ENCODE measurements at regions not wholly inside any gene's neighbourhood (a gene's known extent, or its start where the extent isn't known, plus 50 kb on each side); places are given as distances from the start of the nearest gene placed in this dataset.

DNA sequence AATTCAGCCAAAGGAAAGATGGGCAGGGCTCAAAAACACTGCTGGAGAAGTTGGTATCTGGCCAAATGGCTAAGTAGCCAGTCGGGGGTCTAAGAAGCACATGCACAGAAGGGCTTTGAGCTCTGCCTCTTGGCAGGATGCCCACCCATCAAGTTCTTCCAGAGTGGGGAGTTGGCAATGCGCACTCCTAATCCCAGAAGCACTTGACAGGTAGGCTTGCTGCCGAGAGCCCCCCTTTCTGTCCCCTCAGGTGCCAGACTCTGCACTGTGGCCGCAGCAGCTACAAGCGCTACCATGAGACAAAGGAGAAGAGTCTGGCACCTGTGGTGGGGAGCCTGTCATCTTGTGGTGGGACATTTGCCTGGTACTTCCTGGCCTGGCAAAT lies 252.9 kb upstream of the SLC24A2 start:
- no peak overlapping the region for H2BK5ac ChIP-seq (ENCODE audit: low read length)
- no peak overlapping the region for H2AFZ ChIP-seq (ENCODE audit: low read length)
- no peak overlapping the region for H3K27ac ChIP-seq (replicated peaks; ENCODE audit: low read length)
- H4K8ac ChIP-seq (ENCODE audit: low read depth, low read length) = no peak overlapping the region
- no peaks in the 10 kb centered on the region for H3K9me3 ChIP-seq (replicated peaks in 1 of 2; ENCODE audit: control insufficient read depth in 2 of 2, insufficient read depth in 1 of 2, low read depth in 1 of 2, low read length in 2 of 2)
- no peak overlapping the region for H3K14ac ChIP-seq (ENCODE audit: low read length)
- H2BK12ac ChIP-seq (ENCODE audit: low read length) = no peak overlapping the region
- H3K4me1 ChIP-seq (ENCODE audit: control insufficient read depth in 2 of 2, insufficient read depth in 1 of 2, low read depth in 1 of 2, low read length in 2 of 2) = no peaks in the 10 kb centered on the region
- no peak overlapping the region for H3K9ac ChIP-seq (ENCODE audit: low read depth, low read length, poor library complexity)
- peak overlapping the region; percentile 25 for H3K18ac ChIP-seq (ENCODE audit: low read length)
- no peaks in the 10 kb centered on the region for H3K27me3 ChIP-seq (ENCODE audit: control insufficient read depth in 3 of 3, insufficient read depth in 3 of 3, low read depth in 1 of 3, low read length in 3 of 3)
- H3K4ac ChIP-seq (ENCODE audit: low read length) = no peak overlapping the region
- no peak overlapping the region for H2BK120ac ChIP-seq (ENCODE audit: low read depth, low read length)
- no peak for DNase-seq (ENCODE audit: low spot score)
- peak overlapping the region; percentile 33 for H2AK5ac ChIP-seq (ENCODE audit: low read depth, low read length)
- H3K4me3 ChIP-seq (ENCODE audit: low read length in 2 of 2) = no peak overlapping the region
- no peak overlapping the region for H3K4me2 ChIP-seq (ENCODE audit: insufficient read depth, low read length, poor library complexity, severe bottlenecking)
- no peak overlapping the region for H2BK15ac ChIP-seq (ENCODE audit: low read length)
- no peak overlapping the region for H3K23ac ChIP-seq (ENCODE audit: low read depth, low read length, poor library complexity)
- no CpG with 5 or more reads among the region's 5 CpGs for WGBS, 2 donors (ENCODE audit: extremely low coverage in 2 of 2, insufficient read length in 2 of 2, insufficient replicate concordance in 1 of 2)
- H4K91ac ChIP-seq (ENCODE audit: low read depth, low read length, poor library complexity) = no peak overlapping the region
- H3K36me3 ChIP-seq (replicated peaks in 1 of 2; ENCODE audit: control insufficient read depth in 2 of 2, insufficient read depth in 2 of 2, low read length in 2 of 2) = no peaks in the 10 kb centered on the region
- H3K79me1 ChIP-seq (ENCODE audit: low read depth, low read length) = no peaks in the 10 kb centered on the region

DNA sequence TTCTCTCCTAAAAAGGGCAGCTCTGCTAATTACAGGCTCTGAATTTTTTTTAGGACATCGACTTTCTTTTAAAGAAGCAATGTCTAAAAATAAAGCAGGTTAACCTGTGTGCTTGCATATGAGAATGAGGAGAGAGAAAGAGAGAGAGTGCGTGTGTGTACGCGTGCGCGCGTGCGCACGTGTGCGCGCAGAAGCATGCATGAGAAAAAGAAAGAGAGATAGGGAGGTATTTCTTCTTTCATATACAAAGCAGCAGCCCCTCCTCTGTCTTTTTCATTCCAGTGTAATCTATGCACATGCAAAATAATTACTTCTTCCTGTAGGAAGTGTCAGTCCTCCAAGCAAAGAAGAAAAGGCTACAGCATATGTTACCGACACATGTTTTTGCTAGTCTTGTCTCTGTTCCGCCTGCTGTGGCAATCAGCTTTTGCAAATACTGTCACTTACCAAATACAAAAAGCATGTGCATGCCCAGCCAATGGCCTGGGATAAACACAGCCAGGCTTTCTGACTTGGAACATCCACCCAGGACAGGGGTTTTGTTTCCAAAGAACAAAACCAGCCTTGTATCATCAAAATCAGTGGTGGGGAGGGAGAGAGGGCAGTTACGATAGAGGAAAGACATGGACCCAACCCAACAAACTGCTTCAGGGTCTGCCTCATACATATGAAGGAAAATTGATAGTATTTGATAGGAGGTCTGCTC lies 252.3 kb upstream of the SLC24A2 start:
- H2BK12ac ChIP-seq (ENCODE audit: low read length) = no peak overlapping the region
- H2BK120ac ChIP-seq (ENCODE audit: low read depth, low read length) = no peak overlapping the region
- no peak overlapping the region for H2AK5ac ChIP-seq (ENCODE audit: low read depth, low read length)
- H3K4me2 ChIP-seq (ENCODE audit: insufficient read depth, low read length, poor library complexity, severe bottlenecking) = no peak overlapping the region
- H3K14ac ChIP-seq (ENCODE audit: low read length) = no peak overlapping the region
- H3K23ac ChIP-seq (ENCODE audit: low read depth, low read length, poor library complexity) = no peak overlapping the region
- H2BK15ac ChIP-seq (ENCODE audit: low read length) = no peak overlapping the region
- no peaks in the 10 kb centered on the region for H3K4me1 ChIP-seq (ENCODE audit: control insufficient read depth in 2 of 2, insufficient read depth in 1 of 2, low read depth in 1 of 2, low read length in 2 of 2)
- H3K79me1 ChIP-seq (ENCODE audit: low read depth, low read length) = no peaks in the 10 kb centered on the region
- no peak overlapping the region for H4K8ac ChIP-seq (ENCODE audit: low read depth, low read length)
- no peak overlapping the region for H3K4me3 ChIP-seq (ENCODE audit: low read length in 2 of 2)
- H3K9me3 ChIP-seq (replicated peaks in 1 of 2; ENCODE audit: control insufficient read depth in 2 of 2, insufficient read depth in 1 of 2, low read depth in 1 of 2, low read length in 2 of 2) = no peaks in the 10 kb centered on the region
- H3K9ac ChIP-seq (ENCODE audit: low read depth, low read length, poor library complexity) = no peak overlapping the region
- H3K27me3 ChIP-seq (ENCODE audit: control insufficient read depth in 3 of 3, insufficient read depth in 3 of 3, low read depth in 1 of 3, low read length in 3 of 3) = no peaks in the 10 kb centered on the region
- H3K36me3 ChIP-seq (replicated peaks in 1 of 2; ENCODE audit: control insufficient read depth in 2 of 2, insufficient read depth in 2 of 2, low read length in 2 of 2) = no peaks in the 10 kb centered on the region
- H2BK5ac ChIP-seq (ENCODE audit: low read length) = no peak overlapping the region
- H3K4ac ChIP-seq (ENCODE audit: low read length) = no peak overlapping the region
- H2AFZ ChIP-seq (ENCODE audit: low read length) = no peak overlapping the region
- WGBS, 2 donors (ENCODE audit: extremely low coverage in 2 of 2, insufficient read length in 2 of 2, insufficient replicate concordance in 1 of 2) = 100% methylated on average over 10 of the region's 14 CpGs; no CpG with 5 or more reads in 1 of the 2 donors
- DNase-seq (ENCODE audit: low spot score) = no peak
- H4K91ac ChIP-seq (ENCODE audit: low read depth, low read length, poor library complexity) = no peak overlapping the region
- no peak overlapping the region for H3K18ac ChIP-seq (ENCODE audit: low read length)
- H3K27ac ChIP-seq (replicated peaks; ENCODE audit: low read length) = no peak overlapping the region

DNA sequence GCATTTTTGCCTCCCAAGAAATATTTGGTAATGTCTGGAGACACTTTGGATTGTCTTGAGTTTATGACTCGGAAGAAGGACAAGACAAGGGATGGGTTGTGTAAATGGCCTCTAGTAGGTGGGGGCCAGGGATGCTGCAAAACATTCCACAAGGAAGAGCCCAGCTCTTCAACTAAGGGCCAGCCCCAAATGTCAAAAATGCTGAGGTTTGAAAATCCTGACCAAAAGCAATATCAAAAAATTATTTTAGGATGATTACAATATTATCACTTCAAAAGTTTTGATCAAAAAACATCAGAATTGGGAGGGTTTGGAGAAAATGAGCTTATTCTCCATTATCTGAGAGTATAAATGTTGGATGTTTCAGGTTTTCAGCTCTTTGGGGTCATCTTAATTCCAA lies 248.9 kb upstream of the SLC24A2 start:
- no peak overlapping the region for H2AK5ac ChIP-seq (ENCODE audit: low read depth, low read length)
- no peaks in the 10 kb centered on the region for H3K9me3 ChIP-seq (replicated peaks in 1 of 2; ENCODE audit: control insufficient read depth in 2 of 2, insufficient read depth in 1 of 2, low read depth in 1 of 2, low read length in 2 of 2)
- no peak overlapping the region for H3K4me2 ChIP-seq (ENCODE audit: insufficient read depth, low read length, poor library complexity, severe bottlenecking)
- H3K4me3 ChIP-seq (ENCODE audit: low read length in 2 of 2) = no peak overlapping the region
- no CpG with 5 or more reads among the region's 1 CpG for WGBS, 2 donors (ENCODE audit: extremely low coverage in 2 of 2, insufficient read length in 2 of 2, insufficient replicate concordance in 1 of 2)
- no peaks in the 10 kb centered on the region for H3K79me1 ChIP-seq (ENCODE audit: low read depth, low read length)
- H2BK120ac ChIP-seq (ENCODE audit: low read depth, low read length) = no peak overlapping the region
- no peak overlapping the region for H3K14ac ChIP-seq (ENCODE audit: low read length)
- no peak overlapping the region for H2BK5ac ChIP-seq (ENCODE audit: low read length)
- H2BK12ac ChIP-seq (ENCODE audit: low read length) = no peak overlapping the region
- no peaks in the 10 kb centered on the region for H3K4me1 ChIP-seq (ENCODE audit: control insufficient read depth in 2 of 2, insufficient read depth in 1 of 2, low read depth in 1 of 2, low read length in 2 of 2)
- no peaks in the 10 kb centered on the region for H3K36me3 ChIP-seq (replicated peaks in 1 of 2; ENCODE audit: control insufficient read depth in 2 of 2, insufficient read depth in 2 of 2, low read length in 2 of 2)
- H3K27ac ChIP-seq (replicated peaks; ENCODE audit: low read length) = no peak overlapping the region
- H3K4ac ChIP-seq (ENCODE audit: low read length) = no peak overlapping the region
- H2BK15ac ChIP-seq (ENCODE audit: low read length) = no peak overlapping the region
- no peak overlapping the region for H4K8ac ChIP-seq (ENCODE audit: low read depth, low read length)
- H3K9ac ChIP-seq (ENCODE audit: low read depth, low read length, poor library complexity) = no peak overlapping the region
- no peak overlapping the region for H3K18ac ChIP-seq (ENCODE audit: low read length)
- H4K91ac ChIP-seq (ENCODE audit: low read depth, low read length, poor library complexity) = no peak overlapping the region
- H3K23ac ChIP-seq (ENCODE audit: low read depth, low read length, poor library complexity) = no peak overlapping the region
- H2AFZ ChIP-seq (ENCODE audit: low read length) = no peak overlapping the region
- DNase-seq (ENCODE audit: low spot score) = no peak
- no peaks in the 10 kb centered on the region for H3K27me3 ChIP-seq (ENCODE audit: control insufficient read depth in 3 of 3, insufficient read depth in 3 of 3, low read depth in 1 of 3, low read length in 3 of 3)

DNA sequence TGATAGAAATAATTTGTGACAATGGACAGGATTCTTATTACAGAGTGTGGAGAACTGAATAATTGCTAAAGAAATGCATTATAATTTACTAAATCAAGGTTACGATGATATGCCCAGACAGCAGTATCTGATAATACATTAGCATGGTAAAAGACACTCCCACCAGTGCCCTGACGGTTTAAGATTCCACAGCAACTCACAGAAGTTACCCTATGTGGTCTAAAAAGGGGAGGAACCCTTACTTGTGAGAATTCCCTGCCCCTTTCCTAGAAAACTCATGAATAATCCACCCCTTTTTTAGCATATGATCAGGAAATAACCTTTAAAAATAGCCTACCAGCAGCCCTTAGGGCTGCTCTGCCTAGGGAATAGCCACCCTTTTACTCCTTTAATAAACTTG lies 244.7 kb upstream of the SLC24A2 start:
- H3K27ac ChIP-seq (replicated peaks; ENCODE audit: low read length) = no peak overlapping the region
- no peak overlapping the region for H3K4ac ChIP-seq (ENCODE audit: low read length)
- no peak overlapping the region for H4K8ac ChIP-seq (ENCODE audit: low read depth, low read length)
- H2BK12ac ChIP-seq (ENCODE audit: low read length) = no peak overlapping the region
- H3K4me2 ChIP-seq (ENCODE audit: insufficient read depth, low read length, poor library complexity, severe bottlenecking) = no peak overlapping the region
- DNase-seq (ENCODE audit: low spot score) = no peak
- no peak overlapping the region for H2AFZ ChIP-seq (ENCODE audit: low read length)
- no peak overlapping the region for H3K4me3 ChIP-seq (ENCODE audit: low read length in 2 of 2)
- H3K79me1 ChIP-seq (ENCODE audit: low read depth, low read length) = no peaks in the 10 kb centered on the region
- H3K36me3 ChIP-seq (replicated peaks in 1 of 2; ENCODE audit: control insufficient read depth in 2 of 2, insufficient read depth in 2 of 2, low read length in 2 of 2) = no peaks in the 10 kb centered on the region
- no peak overlapping the region for H3K23ac ChIP-seq (ENCODE audit: low read depth, low read length, poor library complexity)
- no peaks in the 10 kb centered on the region for H3K4me1 ChIP-seq (ENCODE audit: control insufficient read depth in 2 of 2, insufficient read depth in 1 of 2, low read depth in 1 of 2, low read length in 2 of 2)
- H2AK5ac ChIP-seq (ENCODE audit: low read depth, low read length) = no peak overlapping the region
- H3K9me3 ChIP-seq (replicated peaks in 1 of 2; ENCODE audit: control insufficient read depth in 2 of 2, insufficient read depth in 1 of 2, low read depth in 1 of 2, low read length in 2 of 2) = no peaks in the 10 kb centered on the region
- WGBS, 2 donors (ENCODE audit: extremely low coverage in 2 of 2, insufficient read length in 2 of 2, insufficient replicate concordance in 1 of 2) = no CpG with 5 or more reads among the region's 2 CpGs
- H4K91ac ChIP-seq (ENCODE audit: low read depth, low read length, poor library complexity) = no peak overlapping the region
- no peak overlapping the region for H3K14ac ChIP-seq (ENCODE audit: low read length)
- H3K9ac ChIP-seq (ENCODE audit: low read depth, low read length, poor library complexity) = no peak overlapping the region
- H3K18ac ChIP-seq (ENCODE audit: low read length) = no peak overlapping the region
- H3K27me3 ChIP-seq (ENCODE audit: control insufficient read depth in 3 of 3, insufficient read depth in 3 of 3, low read depth in 1 of 3, low read length in 3 of 3) = no peaks in the 10 kb centered on the region
- H2BK120ac ChIP-seq (ENCODE audit: low read depth, low read length) = no peak overlapping the region
- no peak overlapping the region for H2BK5ac ChIP-seq (ENCODE audit: low read length)
- no peak overlapping the region for H2BK15ac ChIP-seq (ENCODE audit: low read length)

Data from neuronal stem cell (in vitro differentiated cells).